GM21737 (cell line): ENCODE measurements at regions not wholly inside any gene's neighbourhood (a gene's known extent, or its start where the extent isn't known, plus 50 kb on each side); places are given as distances from the start of the nearest gene placed in this dataset.

ENCODE experiments used
- ATAC-seq: cut with Tn5 transposase; IDR thresholded peaks from one replicate; pipeline ENCODE4 v1.9.1; 2021; ENCODE audit warnings: mild to moderate bottlenecking, moderate library complexity; ENCODE audit not compliant: unreplicated experiment

DNA sequence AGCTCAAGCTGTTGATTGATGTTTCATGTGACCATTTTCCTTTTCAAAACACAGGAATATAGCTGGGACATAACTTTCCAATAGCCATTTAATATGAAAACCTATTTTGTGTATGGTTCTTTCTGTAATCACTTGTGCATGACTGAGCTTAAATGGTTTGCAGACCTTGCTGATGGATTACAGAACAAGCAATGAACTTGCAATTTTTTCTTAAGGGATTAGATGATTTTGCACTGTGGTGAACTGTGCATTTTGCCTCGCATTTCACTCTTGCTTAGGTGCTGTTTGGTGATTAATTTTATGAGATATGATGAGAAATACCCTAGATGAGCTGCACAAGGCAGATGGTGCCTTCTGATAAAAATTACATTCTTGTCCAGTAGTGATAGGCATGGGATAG, 419.0 kb upstream of the FBXO33 start:
- ATAC-seq = no peak

- no peak for ATAC-seq
These were observed 415.6 kb upstream of the FBXO33 start for GRCh38 chr14:39847852-39848251.

DNA sequence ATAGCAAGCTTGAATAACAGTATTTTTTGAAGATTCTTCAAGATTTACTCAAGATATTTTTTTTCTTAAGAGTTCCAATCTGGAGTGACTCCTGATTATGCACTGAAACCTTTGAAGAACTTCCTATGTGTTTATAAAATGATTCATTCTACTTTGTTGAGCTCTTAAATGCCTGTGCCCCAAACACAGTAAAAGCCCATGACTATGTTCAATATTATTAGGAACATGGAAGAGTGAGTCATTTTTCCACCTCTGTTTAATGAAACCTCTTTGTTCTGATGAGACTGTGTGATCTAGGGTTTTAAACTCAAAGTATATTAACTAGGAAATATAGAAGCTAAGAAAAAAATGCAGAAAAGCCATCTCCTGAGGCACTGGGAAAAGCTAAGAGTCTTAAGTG, 415.0 kb upstream of the FBXO33 start:
- no peak for ATAC-seq

DNA sequence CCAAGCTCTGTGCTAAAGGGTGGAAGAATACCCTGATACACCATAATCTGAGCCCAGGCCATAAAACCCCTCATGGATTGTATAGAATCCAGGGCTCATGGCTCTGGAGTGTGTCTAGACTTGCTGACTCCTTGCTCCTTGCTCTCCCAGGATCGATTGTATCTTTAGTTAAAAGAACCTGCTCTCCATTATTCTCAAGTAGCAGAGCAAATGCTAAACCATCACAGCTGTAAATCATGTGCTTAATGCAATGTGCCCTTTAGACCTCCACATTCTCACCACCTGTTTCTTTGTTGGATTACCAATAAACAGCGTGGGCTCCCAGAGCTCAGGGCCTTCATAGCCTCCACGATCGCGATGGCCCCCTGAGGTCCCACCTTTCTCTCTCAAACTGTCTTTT, 411.6 kb upstream of the FBXO33 start:
- ATAC-seq = no peak

DNA sequence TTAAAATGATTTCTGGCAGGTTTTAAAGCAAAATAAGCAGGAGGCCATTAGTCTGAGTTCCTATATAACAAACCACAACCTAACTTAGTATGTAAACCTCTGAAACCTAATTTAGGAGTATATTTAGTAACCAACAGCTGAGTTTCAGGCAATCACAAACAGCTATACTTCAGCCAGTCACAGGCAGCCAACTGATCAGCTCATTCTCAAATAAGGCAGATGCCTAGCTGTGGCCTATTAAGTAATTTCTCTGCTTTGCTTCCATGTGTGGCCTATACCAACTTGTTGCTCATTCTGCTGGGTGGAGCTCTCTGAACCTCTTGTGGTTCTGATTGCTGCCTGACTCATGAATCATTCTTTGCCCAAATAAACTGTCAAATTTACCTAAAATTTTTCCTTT, 408.9 kb upstream of the FBXO33 start:
- ATAC-seq = no peak

DNA sequence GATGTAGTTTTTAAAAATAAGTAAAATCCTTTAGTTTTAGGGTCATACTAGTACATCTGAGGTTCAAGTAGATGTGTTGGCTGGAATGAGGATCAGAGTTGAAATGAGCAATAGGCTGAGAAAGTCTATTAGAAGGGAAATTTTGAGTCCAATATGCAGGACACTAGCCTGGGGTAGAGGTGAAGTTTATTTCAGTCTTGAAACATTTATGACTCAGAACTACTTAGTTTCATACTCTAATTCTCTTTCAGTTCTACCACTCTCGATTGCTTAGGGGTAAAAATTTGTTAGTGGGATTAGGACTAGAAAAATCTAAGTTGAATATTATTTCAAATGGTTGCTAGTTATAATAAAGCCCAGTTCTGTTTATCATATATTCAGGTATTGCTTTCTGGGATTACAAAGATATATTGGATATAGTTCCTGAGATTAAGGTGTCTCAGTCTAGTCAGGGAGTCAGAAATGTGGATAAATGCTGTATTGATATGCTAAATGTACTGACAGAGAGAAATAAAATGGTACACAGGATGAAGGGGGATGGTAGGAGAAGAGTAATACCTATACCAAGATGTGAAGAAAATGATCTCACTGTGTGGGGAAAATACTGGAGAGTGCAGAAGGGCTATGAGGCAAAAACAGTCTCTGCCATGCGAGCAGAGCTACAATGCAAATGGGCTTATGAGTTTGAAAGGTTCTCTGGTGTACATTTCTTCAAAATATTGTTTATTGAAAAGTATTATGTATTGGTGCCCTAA, 395.8 kb upstream of the FBXO33 start:
- peak; percentile 93 for ATAC-seq

DNA sequence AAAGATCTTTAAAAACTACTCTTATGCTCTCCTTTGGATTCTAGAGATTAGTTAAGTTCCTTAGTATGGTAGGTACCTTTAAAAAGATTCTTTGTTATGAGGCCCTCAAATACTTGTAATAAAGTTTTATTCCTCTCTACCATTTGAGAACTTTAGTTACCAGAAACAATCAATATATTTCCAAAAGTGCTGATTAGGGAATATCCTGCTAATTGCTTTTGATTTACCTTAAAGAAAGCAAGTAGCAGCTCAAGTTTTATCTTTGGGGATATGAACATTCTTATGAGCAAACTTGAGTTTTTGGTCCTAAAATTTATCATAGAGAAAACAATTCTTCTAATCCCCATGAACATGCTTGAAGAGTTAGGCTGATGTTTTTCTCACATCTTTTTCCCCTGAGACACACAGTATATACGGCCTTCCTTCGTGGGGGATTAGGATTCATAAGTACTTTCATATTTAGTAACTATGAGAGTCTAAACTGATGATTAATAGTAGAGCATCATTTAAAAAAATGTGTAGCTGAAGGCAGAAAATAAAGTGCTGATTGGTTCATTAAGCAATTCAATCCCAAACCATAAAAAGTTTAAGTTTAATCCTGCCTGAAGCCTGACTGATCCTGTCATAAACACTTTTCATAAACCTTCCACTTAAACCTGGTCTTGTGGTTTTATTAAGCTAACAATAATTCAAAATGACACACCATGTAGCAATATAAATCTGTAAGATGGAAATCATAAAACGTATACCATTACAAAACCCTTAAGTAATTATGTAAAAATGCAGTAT, 380.5 kb upstream of the FBXO33 start:
- no peak for ATAC-seq

GRCh38 chr14:39807271-39807670, 375.0 kb upstream of the FBXO33 start:
- no peak for ATAC-seq

GRCh38 chr14:39784461-39784860, 352.2 kb upstream of the FBXO33 start:
- no peak for ATAC-seq

DNA sequence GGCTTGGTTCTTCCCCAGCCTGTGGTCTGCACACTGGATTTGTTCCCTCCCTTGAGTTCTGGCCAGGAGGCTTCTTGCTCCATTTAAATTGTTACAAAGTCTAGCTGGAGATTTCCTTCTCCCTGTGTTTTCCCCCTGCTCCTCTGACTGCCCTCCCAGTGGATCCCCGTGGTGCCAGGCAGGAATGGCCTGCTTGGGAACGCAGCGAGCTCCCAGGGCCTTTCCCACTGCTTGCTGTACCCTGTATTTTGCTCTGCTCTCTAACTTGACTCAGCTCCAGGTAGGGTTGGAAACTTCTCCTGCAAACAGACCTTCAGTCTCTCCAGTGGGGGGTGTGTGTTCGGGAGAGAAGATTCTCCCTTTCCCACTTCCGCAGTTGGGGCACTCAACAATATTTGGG, 349.2 kb upstream of the FBXO33 start:
- no peak for ATAC-seq

DNA sequence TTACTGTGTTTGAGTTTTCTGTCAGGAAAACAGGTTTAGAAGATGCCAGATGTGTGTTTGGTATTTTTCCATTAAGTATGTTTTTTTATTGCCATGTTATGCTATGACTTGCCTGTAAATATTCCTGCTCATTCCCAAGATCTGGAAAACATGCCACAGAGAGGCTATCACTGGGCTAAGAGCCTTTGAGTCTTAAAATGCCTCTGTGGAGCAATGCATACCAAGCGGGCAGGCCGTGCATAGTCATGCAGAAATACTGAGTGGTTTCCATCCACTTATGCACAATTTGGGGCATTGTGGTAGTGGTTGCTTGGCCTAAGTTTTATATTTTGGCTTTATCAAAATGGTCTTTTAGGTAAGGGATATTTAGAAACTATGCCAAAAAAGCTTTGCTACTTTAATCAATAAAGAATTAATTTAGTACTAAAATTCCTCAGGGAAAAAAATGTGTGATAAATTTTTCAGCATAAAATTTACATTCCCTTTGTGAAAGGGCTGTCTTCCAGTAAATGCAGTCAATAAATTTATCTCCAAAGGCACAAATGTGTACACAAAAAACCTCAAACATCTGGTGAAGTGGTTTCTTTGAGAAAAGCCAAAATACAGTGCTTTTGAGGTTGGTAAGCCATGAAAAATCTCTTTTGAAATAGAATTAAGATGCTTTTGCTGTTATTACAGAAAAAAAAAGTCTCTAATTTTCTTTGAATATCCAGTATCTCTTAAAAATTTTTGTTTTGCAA, 341.3 kb upstream of the FBXO33 start:
- no peak for ATAC-seq

DNA sequence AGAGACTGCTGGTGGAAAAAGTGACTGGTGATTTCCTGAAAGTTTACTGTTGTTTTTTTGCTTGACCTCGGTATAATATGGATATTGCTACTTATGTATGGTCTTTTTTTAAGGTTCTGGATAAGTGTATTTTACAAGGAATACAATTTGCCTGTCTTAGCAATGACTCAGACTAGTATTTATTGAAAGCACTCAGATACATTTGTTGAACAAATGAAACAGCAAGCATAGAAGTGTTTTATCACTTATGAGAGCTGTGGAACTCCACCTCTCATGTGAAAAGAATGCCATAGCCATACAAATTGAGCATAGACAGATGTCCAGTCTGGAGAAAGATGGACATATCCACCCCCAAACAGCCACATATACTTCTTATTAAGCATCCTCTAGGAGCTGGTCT, 340.4 kb upstream of the FBXO33 start:
- no peak for ATAC-seq

DNA sequence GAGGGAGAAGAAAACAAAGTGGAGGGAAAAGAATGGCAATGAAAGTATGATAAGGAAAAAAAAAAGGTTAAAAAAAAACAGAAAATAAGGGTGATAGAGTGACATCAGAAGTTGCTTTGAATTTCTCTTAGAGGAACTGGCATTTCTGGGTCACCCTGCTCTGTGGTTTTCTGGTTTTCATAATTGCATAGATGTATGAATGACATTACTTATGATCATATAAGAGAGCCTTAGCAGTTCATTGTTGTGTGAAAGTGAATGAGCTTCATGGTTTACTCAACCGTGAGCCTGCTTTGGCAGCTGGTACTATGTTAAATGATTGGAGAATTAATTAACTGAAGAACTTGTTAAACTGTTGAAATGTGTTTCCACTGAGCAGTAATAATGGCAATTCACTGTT, 336.4 kb upstream of the FBXO33 start:
- no peak for ATAC-seq

DNA sequence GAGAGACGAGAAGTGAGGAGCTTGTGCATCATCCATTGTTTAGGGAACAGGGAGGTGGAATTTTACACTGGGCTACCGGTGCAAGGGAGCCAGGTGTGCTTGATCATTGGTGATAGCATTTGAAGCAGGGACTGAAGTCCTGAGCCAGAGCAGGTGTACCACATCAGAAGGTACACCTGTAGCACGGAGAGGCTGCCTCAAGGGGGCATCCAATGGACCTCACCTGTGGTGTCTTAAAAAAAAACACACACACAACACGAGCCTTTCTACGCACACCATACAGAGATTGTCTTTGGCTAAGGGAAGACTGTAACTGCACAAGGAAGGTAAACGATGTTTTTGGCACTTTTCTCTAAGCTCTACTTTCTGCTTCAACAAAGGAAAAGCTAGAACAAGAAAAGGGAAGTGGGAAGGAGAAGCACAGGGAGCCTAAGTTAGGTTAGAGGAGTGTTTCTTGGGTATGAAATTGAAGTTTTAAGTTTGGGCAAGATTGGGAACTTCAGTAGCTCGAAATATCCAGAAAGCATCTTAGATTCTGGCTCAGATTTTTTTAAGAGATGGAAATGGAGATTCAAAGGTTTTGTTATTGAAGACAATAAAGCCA, 334.3 kb upstream of the FBXO33 start:
- no peak for ATAC-seq

DNA sequence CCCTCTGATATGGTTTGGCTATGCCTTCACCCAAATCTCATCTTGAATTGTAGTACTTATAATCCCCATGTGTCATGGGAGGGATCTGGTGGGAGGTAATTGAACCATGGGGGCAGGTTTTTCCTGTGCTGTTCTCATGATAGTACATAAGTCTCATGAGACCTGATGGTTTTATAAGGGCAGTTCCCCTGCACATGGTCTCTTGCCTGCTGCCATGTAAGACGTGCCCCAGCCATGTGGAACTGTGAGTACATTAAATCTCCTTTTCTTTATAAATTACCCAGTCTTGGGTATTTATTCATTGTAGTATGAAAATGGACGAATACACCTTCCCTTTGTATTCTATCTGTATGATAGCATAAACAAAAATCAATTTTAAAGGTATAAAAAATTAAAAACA, 333.4 kb upstream of the FBXO33 start:
- no peak for ATAC-seq

DNA sequence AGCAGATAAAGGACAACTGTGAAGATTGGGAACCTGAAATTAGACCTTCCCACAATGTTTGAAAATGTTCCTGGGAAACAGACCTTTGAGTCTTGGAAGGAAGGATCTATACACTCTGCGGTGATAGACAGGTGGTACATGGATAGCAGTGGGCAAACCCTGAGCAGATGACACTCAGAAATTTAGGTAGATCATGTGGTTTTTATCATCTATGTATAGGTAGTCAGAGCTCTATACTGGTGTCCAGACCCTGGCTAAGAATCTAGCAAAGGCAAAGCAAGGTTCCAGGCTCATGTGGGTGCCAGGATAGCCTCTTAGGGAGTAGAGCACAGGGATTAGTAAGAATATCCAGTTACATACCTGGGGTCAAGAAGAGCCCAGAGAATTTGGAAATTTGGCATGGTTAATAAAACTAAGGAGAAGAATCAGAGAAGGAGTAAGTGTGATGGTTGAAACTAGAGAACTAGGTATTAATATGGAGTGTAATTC, 331.2 kb upstream of the FBXO33 start:
- peak; percentile 5 for ATAC-seq

DNA sequence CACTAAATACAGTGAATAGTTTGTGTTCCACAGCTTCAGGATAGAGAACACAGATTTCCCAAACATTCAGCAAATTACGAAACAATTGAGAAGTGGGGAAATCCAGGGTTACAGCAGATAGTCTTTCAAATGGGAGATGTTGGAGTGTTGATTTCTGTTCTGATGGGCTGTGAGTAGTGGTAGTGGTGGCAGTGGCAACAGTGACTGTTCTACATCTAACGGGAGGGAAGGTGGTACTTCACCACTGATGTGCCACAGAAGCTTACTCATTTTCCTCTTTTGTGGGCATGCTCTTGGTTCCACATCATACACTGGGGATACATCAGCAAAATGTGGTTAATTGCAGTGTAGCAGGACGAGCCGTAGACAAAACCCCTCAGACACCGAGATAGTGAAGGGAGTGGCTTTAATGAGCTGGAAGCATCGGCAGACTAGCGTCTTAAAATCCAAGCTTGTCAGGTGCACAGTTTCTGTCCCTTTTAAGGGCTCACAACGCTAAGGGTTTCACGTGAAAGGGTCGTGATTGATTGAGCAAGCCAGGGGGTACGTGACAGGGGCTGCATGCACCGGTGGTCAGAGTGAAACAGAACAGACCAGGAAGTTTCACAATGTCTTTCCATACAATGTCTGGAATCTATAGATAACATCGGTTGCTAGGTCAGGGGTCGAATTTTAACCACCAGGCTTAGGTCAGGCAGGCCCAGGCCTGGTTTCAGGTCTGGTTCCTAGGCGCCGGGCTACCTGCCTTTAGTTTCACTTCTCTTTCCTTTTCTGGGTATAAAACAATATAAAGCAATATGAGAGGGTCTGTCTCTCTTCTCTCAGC, 330.6 kb upstream of the FBXO33 start:
- ATAC-seq = peak; percentile 79

- ATAC-seq = peak; percentile 81
These were observed 323.1 kb upstream of the FBXO33 start for GRCh38 chr14:39755269-39755878.

DNA sequence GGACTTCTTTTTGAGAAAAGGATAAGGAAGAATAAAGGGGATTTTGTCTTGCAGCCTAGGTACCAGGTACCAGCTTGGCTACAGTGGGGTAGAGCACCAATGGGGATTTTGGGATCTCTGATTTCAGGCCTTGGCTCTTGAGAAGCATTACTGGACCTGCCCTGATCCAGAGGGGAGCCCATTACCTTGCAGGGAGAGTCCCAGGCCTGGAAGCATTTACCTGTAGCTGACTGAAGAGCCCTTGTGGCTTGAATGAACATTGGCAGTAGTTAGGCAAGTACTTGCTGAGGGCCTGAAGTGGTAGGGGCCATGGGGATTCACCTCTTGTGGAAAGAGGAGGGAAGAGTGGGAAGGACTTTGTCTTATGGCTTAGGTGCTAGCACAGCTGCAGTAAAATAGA, 308.2 kb upstream of the FBXO33 start:
- no peak for ATAC-seq

- ATAC-seq = no peak
These were observed 307.6 kb upstream of the FBXO33 start for GRCh38 chr14:39739796-39740195.
